Adrenal gland (tissue), 9 donors: ENCODE measurements at regions not wholly inside any gene's neighbourhood (a gene's known extent, or its start where the extent isn't known, plus 50 kb on each side); places are given as distances from the start of the nearest gene placed in this dataset.

Experiments
- DNase-seq, 7 donors: peaks; one replicate each; pipeline ENCODE4 v3.0.0-alpha.2; 2019 to 2020
- H3K27ac ChIP-seq, 5 donors: fragments of 200-600 bp; sonication (generic) in 4 of 5; 1 replicate in 3 of 5; 2 replicates in 2 of 5; pipeline versions ENCODE4 v1.5.1 to v1.8.0; 2016 to 2020; ENCODE audit warnings: mild to moderate bottlenecking in 1 of 5
- H3K27me3 ChIP-seq: fragments of 200-600 bp; 2 replicates; pipeline ENCODE4 v1.8.0; 2021
- H3K36me3 ChIP-seq, 2 donors: fragments of 200-600 bp; replicated peaks in 1 of 2; 1 replicate in 1 of 2; 2 replicates in 1 of 2; pipeline versions ENCODE4 v1.5.1 to v1.8.0; 2018 to 2022
- H3K4me1 ChIP-seq, 2 donors: fragments of 200-600 bp; replicated peaks in 1 of 2; 1 replicate in 1 of 2; 2 replicates in 1 of 2; pipeline versions ENCODE4 v1.5.1 to v1.8.0; 2018 to 2021
- H3K4me3 ChIP-seq, 4 donors: fragments of 200-600 bp; sonication (generic) in 3 of 4; one replicate each; pipeline ENCODE4 v1.5.1; 2016 to 2018
- H3K9me3 ChIP-seq, 3 donors: fragments of 200-600 bp; sonication (generic) in 1 of 3; replicated peaks in 1 of 3; 1 replicate in 2 of 3; 2 replicates in 1 of 3; pipeline versions ENCODE4 v1.5.1 to v1.8.0; 2016 to 2021
- CTCF ChIP-seq, 6 experiments: fragments of 450-650 bp in 4 of 6; fragments of 200-600 bp in 2 of 6; sonication (generic) in 1 of 6; IDR thresholded peaks; 1 replicate in 5 of 6; 2 replicates in 1 of 6; pipeline versions ENCODE4 v1.5.1 to v1.8.0; 2016 to 2021; ENCODE audit warnings: antibody characterized with exemption in 6 of 6, mild to moderate bottlenecking in 2 of 6, moderate library complexity in 1 of 6
- POLR2A ChIP-seq, 2 donors: fragments of 450-650 bp; IDR thresholded peaks; one replicate each; pipeline ENCODE4 v1.6.1; 2017; ENCODE audit warnings: antibody characterized with exemption in 2 of 2, mild to moderate bottlenecking in 2 of 2, moderate library complexity in 1 of 2
- WGBS, 4 donors: extraction: QIAGEN DNeasy Blood & Tissue Kit in 2 of 4; methylation state at CpG; one replicate each; pipeline versions ENCODE4 v1.1.5 to v1.1.7; 2013 to 2017; 5-methylcytosine and 5-hydroxymethylcytosine counted together
- intact Hi-C, 2 donors: fragments of 100-400 bp; cut with DNase I; formaldehyde crosslinking; loops; one replicate each; pipeline versions ENCODE4 v1.14.1 to v1.15.0; 2022 to 2023
- donor health status: healthy with polysubstance abuse.
- donor health status: Bipolar disorder and iron deficiency.
- donor health status: DM: yes; HTN: yes; CAD: no.
- donor health status: DM: no; HTN: no; CAD: no.
- donor health status: DM: no; HTN: no; CAD: no.

DNA sequence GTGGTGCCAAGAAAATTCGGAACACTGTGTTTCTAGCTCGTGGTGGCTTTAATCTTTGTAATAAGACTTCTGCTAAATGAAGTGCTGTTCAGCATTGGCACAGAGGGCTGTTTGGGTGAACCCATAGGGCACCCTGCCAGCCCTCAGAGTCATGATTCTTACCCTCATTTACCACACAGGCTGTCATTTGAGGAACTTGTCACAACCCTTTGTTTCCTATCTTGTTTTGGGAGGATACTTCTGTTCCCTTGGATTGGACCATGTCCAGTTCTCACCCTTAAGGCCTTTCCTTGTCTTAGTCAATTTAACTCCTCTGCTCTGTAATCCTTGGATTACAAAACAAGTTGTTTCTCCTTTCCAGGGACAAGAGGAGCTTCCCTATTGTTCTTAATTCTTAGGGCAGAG lies 225.7 kb downstream of the MTX2 start:
- DNase-seq, result peak; percentile 40 to 86 (median 70)

DNA sequence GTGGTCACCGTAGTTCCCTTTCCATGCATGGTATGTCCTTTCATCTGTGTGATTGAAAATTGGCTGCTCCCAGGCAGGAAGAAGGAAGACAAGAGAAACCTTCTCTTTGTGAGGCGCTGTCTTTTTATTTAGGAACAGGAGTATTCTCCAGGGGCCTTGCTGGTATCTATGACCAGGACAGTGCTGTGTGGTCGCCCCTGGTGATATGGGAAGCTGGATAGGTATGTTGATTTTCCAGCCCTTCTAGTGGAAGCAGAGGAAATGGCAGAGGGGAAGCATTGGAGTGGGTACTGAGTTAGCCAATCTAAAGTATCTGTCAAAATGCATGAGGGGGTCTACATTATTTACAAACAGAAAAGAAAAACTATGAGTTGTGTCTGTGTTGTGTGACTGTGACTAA lies 226.6 kb downstream of the MTX2 start:
- Histone ChIP-seq H3K9me3 (no peaks in the 10 kb centered on the region), H3K4me1 (peaks cover 0 to 11% of the 10 kb centered on the region in 2 donors), H3K27me3 (no peaks in the 10 kb centered on the region), H3K4me3 (no peak overlapping the region), H3K36me3 (no peaks in the 10 kb centered on the region), H3K27ac (no peak overlapping the region)
- intact Hi-C loops, result no loop called here
- WGBS, 4 donors, result 83 to 92% (median 90%) methylated on average over 3 of the region's 3 CpGs
- TF ChIP-seq CTCF (IDR thresholded peaks at IDR 0.05) (no peak), POLR2A (IDR thresholded peaks at IDR 0.05) (no peak)
- no peak for DNase-seq

More for the DNA sequence above, 225.7 kb downstream of the MTX2 start:
- Histone ChIP-seq H3K4me1 (peaks cover 0 to 11% of the 10 kb centered on the region in 2 donors), H3K36me3 (no peaks in the 10 kb centered on the region), H3K9me3 (no peaks in the 10 kb centered on the region), H3K27ac (no peak overlapping the region), H3K27me3 (peaks cover 2% of the 10 kb centered on the region), H3K4me3 (no peak overlapping the region)
- 24 to 57% (median 38%) methylated on average over 2 of the region's 2 CpGs for WGBS, 4 donors
- no peak for TF ChIP-seq POLR2A (IDR thresholded peaks at IDR 0.05)
- no peak for TF ChIP-seq CTCF (IDR thresholded peaks at IDR 0.05)
- intact Hi-C loops, result no loop called here

DNA sequence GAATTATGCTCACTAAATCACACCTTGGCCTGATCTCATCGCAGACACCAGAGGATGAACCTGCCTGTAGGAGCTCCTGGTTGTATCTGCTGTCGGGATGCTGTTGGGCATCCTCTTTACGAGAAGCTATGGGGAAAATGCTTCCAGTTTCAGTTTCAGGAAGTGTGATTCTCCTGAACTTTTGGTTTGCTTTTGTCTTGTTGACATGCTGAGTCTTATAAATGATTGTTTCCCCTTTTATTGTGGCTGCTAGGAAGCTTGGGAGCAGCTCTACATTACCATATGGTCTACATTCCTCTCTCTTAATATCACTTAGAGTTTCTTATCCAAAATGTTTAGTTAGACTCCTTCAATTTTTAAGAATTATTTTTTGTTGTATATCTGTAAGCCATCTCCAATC lies 227.5 kb downstream of the MTX2 start:
- TF ChIP-seq CTCF (IDR thresholded peaks at IDR 0.05), result no peak
- no peak for TF ChIP-seq POLR2A (IDR thresholded peaks at IDR 0.05)
- H3K27me3 ChIP-seq, result no peaks in the 10 kb centered on the region
- no peak for DNase-seq
- H3K9me3 ChIP-seq, result no peaks in the 10 kb centered on the region
- no peaks in the 10 kb centered on the region for H3K36me3 ChIP-seq
- no peak overlapping the region for H3K27ac ChIP-seq
- intact Hi-C loops, result no loop called here
- peaks cover 0 to 11% of the 10 kb centered on the region in 2 donors for H3K4me1 ChIP-seq
- no peak overlapping the region for H3K4me3 ChIP-seq
- 70 to 83% (median 75%) methylated on average over 3 of the region's 3 CpGs for WGBS, 4 donors

DNA sequence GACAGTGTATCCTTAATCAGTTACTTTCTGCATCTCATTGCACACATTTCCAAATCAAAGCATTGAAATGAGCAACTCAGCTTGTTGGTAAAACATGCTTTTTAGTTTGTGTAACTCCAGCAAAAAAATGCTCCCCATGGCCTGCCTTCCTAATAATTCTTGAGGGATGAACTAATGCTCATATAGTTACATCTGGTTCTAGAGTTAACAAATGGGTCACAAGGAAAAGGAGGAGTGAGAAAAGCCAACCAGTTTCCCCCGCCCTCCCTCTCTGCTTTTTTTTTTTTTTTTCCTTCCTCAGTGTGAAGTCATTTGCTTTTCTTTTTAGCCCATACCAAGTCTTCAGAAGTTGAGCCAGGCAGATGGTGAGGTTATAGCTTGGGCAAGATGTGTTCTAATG lies 231.7 kb downstream of the MTX2 start:
- TF ChIP-seq POLR2A (IDR thresholded peaks at IDR 0.05), result no peak
- TF ChIP-seq CTCF (IDR thresholded peaks at IDR 0.05), result no peak
- peaks cover 0 to 4% of the 10 kb centered on the region in 2 donors for H3K4me1 ChIP-seq
- H3K36me3 ChIP-seq, result no peaks in the 10 kb centered on the region
- H3K9me3 ChIP-seq, result no peaks in the 10 kb centered on the region
- DNase-seq, result no peak
- intact Hi-C loops, result no loop called here
- WGBS, 4 donors, result 75 to 88% (median 82%) methylated on average over 1 of the region's 1 CpG
- H3K27ac ChIP-seq, result no peak overlapping the region
- no peak overlapping the region for H3K4me3 ChIP-seq
- no peaks in the 10 kb centered on the region for H3K27me3 ChIP-seq
